NCI-H2029 (cell line): ENCODE measurements at regions not wholly inside any gene's neighbourhood (a gene's known extent, or its start where the extent isn't known, plus 50 kb on each side); places are given as distances from the start of the nearest gene placed in this dataset.

Experiments
- DNase-seq: peaks from one replicate; lab custom pipeline; 2025; lab: John Stamatoyannopoulos, UW

GRCh38 chr7:67553378-67553777 is 556.7 kb downstream of the TYW1 start:
- no peak for DNase-seq

- no peak for DNase-seq
Measured at GRCh38 chr7:67554986-67555385, 558.4 kb downstream of the TYW1 start.

- DNase-seq = no peak
Measured at GRCh38 chr7:67564959-67565358, 568.3 kb downstream of the TYW1 start.

- no peak for DNase-seq
Measured at GRCh38 chr7:67566101-67566500, 569.5 kb downstream of the TYW1 start.

GRCh38 chr7:67571026-67571545 is 574.5 kb downstream of the TYW1 start:
- DNase-seq = no peak

- DNase-seq = no peak
Measured at GRCh38 chr7:67573639-67574038, 577.0 kb downstream of the TYW1 start.

- no peak for DNase-seq
Measured at GRCh38 chr7:67588631-67589030, 592.0 kb downstream of the TYW1 start.

- DNase-seq = no peak
Measured at GRCh38 chr7:67589183-67589582, 592.5 kb downstream of the TYW1 start.

GRCh38 chr7:67590649-67591048 is 594.0 kb downstream of the TYW1 start:
- no peak for DNase-seq

- peak; percentile 87 for DNase-seq
Measured at GRCh38 chr7:67593794-67594193, 597.2 kb downstream of the TYW1 start.

GRCh38 chr7:67595431-67596180 is 599.0 kb downstream of the TYW1 start:
- DNase-seq = no peak

GRCh38 chr7:67597161-67597560 is 600.5 kb downstream of the TYW1 start:
- DNase-seq = no peak

GRCh38 chr7:67598469-67598868 is 601.8 kb downstream of the TYW1 start:
- DNase-seq = no peak

GRCh38 chr7:67599331-67600062 is 602.9 kb downstream of the TYW1 start:
- no peak for DNase-seq

- DNase-seq = no peak
Measured at GRCh38 chr7:67602246-67602887, 605.7 kb downstream of the TYW1 start.

GRCh38 chr7:67604461-67605386 is 608.1 kb downstream of the TYW1 start:
- peak; percentile 41 for DNase-seq

- no peak for DNase-seq
Measured at GRCh38 chr7:67608806-67609205, 612.2 kb downstream of the TYW1 start.

GRCh38 chr7:67610897-67611296 is 614.3 kb downstream of the TYW1 start:
- DNase-seq = no peak

GRCh38 chr7:67614843-67615242 is 618.2 kb downstream of the TYW1 start:
- no peak for DNase-seq

GRCh38 chr7:67616517-67616916 is 619.9 kb downstream of the TYW1 start:
- no peak for DNase-seq

GRCh38 chr7:67618556-67619162 is 622.0 kb downstream of the TYW1 start:
- DNase-seq = peak; percentile 40
